ENCODE measurements at regions not wholly inside any gene's neighbourhood (a gene's known extent, or its start where the extent isn't known, plus 50 kb on each side); places are given as distances from the start of the nearest gene placed in this dataset.

- Histone ChIP-seq H3K27ac (ENCODE audit: low read length) (no peak overlapping the region), H3K4me3 (ENCODE audit: low read length) (no peak overlapping the region), H3K9me3 (ENCODE audit: control insufficient read depth, insufficient read depth, low read length) (no peaks in the 10 kb centered on the region), H3K27me3 (ENCODE audit: control insufficient read depth, insufficient read depth, low read length) (no peaks in the 10 kb centered on the region), H3K36me3 (ENCODE audit: control insufficient read depth, insufficient read depth, low read length) (no peaks in the 10 kb centered on the region), H3K4me1 (ENCODE audit: control insufficient read depth, insufficient read depth, low read length) (no peaks in the 10 kb centered on the region)
- WGBS (ENCODE audit: insufficient coverage, insufficient read length), result no CpG with 5 or more reads among the region's 2 CpGs
- DNase-seq (ENCODE audit: low read depth, low spot score), result no peak
Observed at GRCh38 chr2:150689590-150689989, 202.1 kb upstream of the RND3 start.

- H3K9me3 ChIP-seq (ENCODE audit: control insufficient read depth, insufficient read depth, low read length), result no peaks in the 10 kb centered on the region
- no peak for DNase-seq (ENCODE audit: low read depth, low spot score)
- WGBS (ENCODE audit: insufficient coverage, insufficient read length), result no CpG with 5 or more reads among the region's 3 CpGs
- no peak overlapping the region for H3K27ac ChIP-seq (ENCODE audit: low read length)
- H3K36me3 ChIP-seq (ENCODE audit: control insufficient read depth, insufficient read depth, low read length), result no peaks in the 10 kb centered on the region
- no peaks in the 10 kb centered on the region for H3K4me1 ChIP-seq (ENCODE audit: control insufficient read depth, insufficient read depth, low read length)
- H3K4me3 ChIP-seq (ENCODE audit: low read length), result no peak overlapping the region
- H3K27me3 ChIP-seq (ENCODE audit: control insufficient read depth, insufficient read depth, low read length), result no peaks in the 10 kb centered on the region
Observed at GRCh38 chr2:150688016-150688415, 200.5 kb upstream of the RND3 start.

- Histone ChIP-seq H3K27ac (ENCODE audit: low read length) (no peak overlapping the region), H3K4me1 (ENCODE audit: control insufficient read depth, insufficient read depth, low read length) (no peaks in the 10 kb centered on the region), H3K27me3 (ENCODE audit: control insufficient read depth, insufficient read depth, low read length) (no peaks in the 10 kb centered on the region), H3K9me3 (ENCODE audit: control insufficient read depth, insufficient read depth, low read length) (no peaks in the 10 kb centered on the region), H3K4me3 (ENCODE audit: low read length) (no peak overlapping the region), H3K36me3 (ENCODE audit: control insufficient read depth, insufficient read depth, low read length) (no peaks in the 10 kb centered on the region)
- WGBS (ENCODE audit: insufficient coverage, insufficient read length), result no CpG with 5 or more reads among the region's 1 CpG
- no peak for DNase-seq (ENCODE audit: low read depth, low spot score)
Observed at GRCh38 chr2:150686391-150686790, 198.9 kb upstream of the RND3 start.

- H3K27ac ChIP-seq (ENCODE audit: low read length), result no peak overlapping the region
- no peak for DNase-seq (ENCODE audit: low read depth, low spot score)
- no CpG with 5 or more reads among the region's 2 CpGs for WGBS (ENCODE audit: insufficient coverage, insufficient read length)
Observed at GRCh38 chr2:150681120-150681804, 193.8 kb upstream of the RND3 start.

GRCh38 chr2:150679456-150680120 lies 192.1 kb upstream of the RND3 start:
- H3K27ac ChIP-seq (ENCODE audit: low read length), result no peak overlapping the region

More at GRCh38 chr2:150681120-150681804, 193.8 kb upstream of the RND3 start:
- Histone ChIP-seq H3K36me3 (ENCODE audit: control insufficient read depth, insufficient read depth, low read length) (no peaks in the 10 kb centered on the region), H3K27me3 (ENCODE audit: control insufficient read depth, insufficient read depth, low read length) (no peaks in the 10 kb centered on the region), H3K9me3 (ENCODE audit: control insufficient read depth, insufficient read depth, low read length) (no peaks in the 10 kb centered on the region), H3K4me3 (ENCODE audit: low read length) (no peak overlapping the region), H3K4me1 (ENCODE audit: control insufficient read depth, insufficient read depth, low read length) (peaks cover 1% of the 10 kb centered on the region; the same call in 1 of the 2 replicates)

GRCh38 chr2:150677551-150677950 lies 190.1 kb upstream of the RND3 start:
- no peak for DNase-seq (ENCODE audit: low read depth, low spot score)
- Histone ChIP-seq H3K36me3 (ENCODE audit: control insufficient read depth, insufficient read depth, low read length) (no peaks in the 10 kb centered on the region), H3K4me3 (ENCODE audit: low read length) (no peak overlapping the region), H3K27ac (ENCODE audit: low read length) (no peak overlapping the region), H3K4me1 (ENCODE audit: control insufficient read depth, insufficient read depth, low read length) (peaks cover 1% of the 10 kb centered on the region; the same call in 1 of the 2 replicates), H3K27me3 (ENCODE audit: control insufficient read depth, insufficient read depth, low read length) (no peaks in the 10 kb centered on the region), H3K9me3 (ENCODE audit: control insufficient read depth, insufficient read depth, low read length) (no peaks in the 10 kb centered on the region)
- WGBS (ENCODE audit: insufficient coverage, insufficient read length), result no CpG with 5 or more reads among the region's 4 CpGs

More at GRCh38 chr2:150679456-150680120, 192.1 kb upstream of the RND3 start:
- Histone ChIP-seq H3K4me3 (ENCODE audit: low read length) (no peak overlapping the region), H3K27me3 (ENCODE audit: control insufficient read depth, insufficient read depth, low read length) (no peaks in the 10 kb centered on the region), H3K9me3 (ENCODE audit: control insufficient read depth, insufficient read depth, low read length) (no peaks in the 10 kb centered on the region), H3K36me3 (ENCODE audit: control insufficient read depth, insufficient read depth, low read length) (no peaks in the 10 kb centered on the region), H3K4me1 (ENCODE audit: control insufficient read depth, insufficient read depth, low read length) (peaks cover 1% of the 10 kb centered on the region; the same call in 1 of the 2 replicates)
- DNase-seq (ENCODE audit: low read depth, low spot score), result no peak
- whole genome bisulfite sequencing (ENCODE audit: insufficient coverage, insufficient read length), result no CpG with 5 or more reads among the region's 8 CpGs

- no peaks in the 10 kb centered on the region for H3K9me3 ChIP-seq (ENCODE audit: control insufficient read depth, insufficient read depth, low read length)
- no peak overlapping the region for H3K27ac ChIP-seq (ENCODE audit: low read length)
- WGBS (ENCODE audit: insufficient coverage, insufficient read length), result no CpG with 5 or more reads among the region's 3 CpGs
Observed at GRCh38 chr2:150676747-150677383, 189.4 kb upstream of the RND3 start.

GRCh38 chr2:150675807-150676206 lies 188.3 kb upstream of the RND3 start:
- no peak overlapping the region for H3K4me3 ChIP-seq (ENCODE audit: low read length)
- H3K27ac ChIP-seq (ENCODE audit: low read length), result no peak overlapping the region
- H3K36me3 ChIP-seq (ENCODE audit: control insufficient read depth, insufficient read depth, low read length), result no peaks in the 10 kb centered on the region
- H3K27me3 ChIP-seq (ENCODE audit: control insufficient read depth, insufficient read depth, low read length), result no peaks in the 10 kb centered on the region
- no CpG with 5 or more reads among the region's 2 CpGs for WGBS (ENCODE audit: insufficient coverage, insufficient read length)
- no peaks in the 10 kb centered on the region for H3K9me3 ChIP-seq (ENCODE audit: control insufficient read depth, insufficient read depth, low read length)
- no peak for DNase-seq (ENCODE audit: low read depth, low spot score)
- H3K4me1 ChIP-seq (ENCODE audit: control insufficient read depth, insufficient read depth, low read length), result peaks cover 1% of the 10 kb centered on the region; the same call in 1 of the 2 replicates

More at GRCh38 chr2:150676747-150677383, 189.4 kb upstream of the RND3 start:
- DNase-seq (ENCODE audit: low read depth, low spot score), result no peak
- Histone ChIP-seq H3K27me3 (ENCODE audit: control insufficient read depth, insufficient read depth, low read length) (no peaks in the 10 kb centered on the region), H3K4me3 (ENCODE audit: low read length) (no peak overlapping the region), H3K4me1 (ENCODE audit: control insufficient read depth, insufficient read depth, low read length) (peaks cover 1% of the 10 kb centered on the region; the same call in 1 of the 2 replicates), H3K36me3 (ENCODE audit: control insufficient read depth, insufficient read depth, low read length) (no peaks in the 10 kb centered on the region)

- Histone ChIP-seq H3K36me3 (ENCODE audit: control insufficient read depth, insufficient read depth, low read length) (no peaks in the 10 kb centered on the region), H3K27me3 (ENCODE audit: control insufficient read depth, insufficient read depth, low read length) (no peaks in the 10 kb centered on the region), H3K9me3 (ENCODE audit: control insufficient read depth, insufficient read depth, low read length) (no peaks in the 10 kb centered on the region), H3K4me1 (ENCODE audit: control insufficient read depth, insufficient read depth, low read length) (peaks cover 1% of the 10 kb centered on the region; the same call in 1 of the 2 replicates), H3K4me3 (ENCODE audit: low read length) (no peak overlapping the region), H3K27ac (ENCODE audit: low read length) (no peak overlapping the region)
- no CpG with 5 or more reads among the region's 3 CpGs for WGBS (ENCODE audit: insufficient coverage, insufficient read length)
- DNase-seq (ENCODE audit: low read depth, low spot score), result no peak
Observed at GRCh38 chr2:150674283-150674682, 186.8 kb upstream of the RND3 start.

GRCh38 chr2:150672311-150672710 lies 184.8 kb upstream of the RND3 start:
- Histone ChIP-seq H3K27me3 (ENCODE audit: control insufficient read depth, insufficient read depth, low read length) (no peaks in the 10 kb centered on the region), H3K9me3 (ENCODE audit: control insufficient read depth, insufficient read depth, low read length) (no peaks in the 10 kb centered on the region), H3K27ac (ENCODE audit: low read length) (no peak overlapping the region), H3K36me3 (ENCODE audit: control insufficient read depth, insufficient read depth, low read length) (no peaks in the 10 kb centered on the region), H3K4me1 (ENCODE audit: control insufficient read depth, insufficient read depth, low read length) (no peaks in the 10 kb centered on the region), H3K4me3 (ENCODE audit: low read length) (no peak overlapping the region)
- no CpG with 5 or more reads among the region's 2 CpGs for WGBS (ENCODE audit: insufficient coverage, insufficient read length)
- DNase-seq (ENCODE audit: low read depth, low spot score), result no peak
